Colonic mucosa (tissue), 4 donors: ENCODE measurements at regions not wholly inside any gene's neighbourhood (a gene's known extent, or its start where the extent isn't known, plus 50 kb on each side); places are given as distances from the start of the nearest gene placed in this dataset.

Experiments
- DNase-seq: peaks from one replicate; pipeline ENCODE4 v3.0.0-alpha.2; 2020
- H3K27ac ChIP-seq: fragments of 200-600 bp; one replicate; pipeline ENCODE4 v1.8.0; 2021
- H3K27me3 ChIP-seq: fragments of 200-600 bp; one replicate; pipeline ENCODE4 v1.8.0; 2021
- H3K36me3 ChIP-seq: fragments of 200-600 bp; one replicate; pipeline ENCODE4 v1.8.0; 2021
- H3K4me1 ChIP-seq: fragments of 200-600 bp; one replicate; pipeline ENCODE4 v1.8.0; 2021; ENCODE audit warnings: mild to moderate bottlenecking
- H3K4me3 ChIP-seq: fragments of 200-600 bp; one replicate; pipeline ENCODE4 v1.8.0; 2021
- H3K9ac ChIP-seq, 2 donors: one replicate each; pipeline ENCODE4 v1.7.0; 2013; ENCODE audit warnings: control low read depth in 2 of 2, low read depth in 2 of 2, low read length in 2 of 2
- H3K9me3 ChIP-seq: fragments of 200-600 bp; one replicate; pipeline ENCODE4 v1.8.0; 2021
- intact Hi-C: fragments of 100-400 bp; cut with DNase I; formaldehyde crosslinking; loops from one replicate; pipeline ENCODE4 v1.14.1; 2022
- TF ChIP-seq, protein P1 (sequence below): fragments of 200-600 bp; IDR thresholded peaks from one replicate; pipeline ENCODE4 v1.8.0; 2022; ENCODE audit warnings: antibody characterized with exemption, mild to moderate bottlenecking
- donor health status: healthy.
- donor health status: DM: no; HTN: no; CAD: no.
- donor health status: DM: no; HTN: no; CAD: no.

DNA sequence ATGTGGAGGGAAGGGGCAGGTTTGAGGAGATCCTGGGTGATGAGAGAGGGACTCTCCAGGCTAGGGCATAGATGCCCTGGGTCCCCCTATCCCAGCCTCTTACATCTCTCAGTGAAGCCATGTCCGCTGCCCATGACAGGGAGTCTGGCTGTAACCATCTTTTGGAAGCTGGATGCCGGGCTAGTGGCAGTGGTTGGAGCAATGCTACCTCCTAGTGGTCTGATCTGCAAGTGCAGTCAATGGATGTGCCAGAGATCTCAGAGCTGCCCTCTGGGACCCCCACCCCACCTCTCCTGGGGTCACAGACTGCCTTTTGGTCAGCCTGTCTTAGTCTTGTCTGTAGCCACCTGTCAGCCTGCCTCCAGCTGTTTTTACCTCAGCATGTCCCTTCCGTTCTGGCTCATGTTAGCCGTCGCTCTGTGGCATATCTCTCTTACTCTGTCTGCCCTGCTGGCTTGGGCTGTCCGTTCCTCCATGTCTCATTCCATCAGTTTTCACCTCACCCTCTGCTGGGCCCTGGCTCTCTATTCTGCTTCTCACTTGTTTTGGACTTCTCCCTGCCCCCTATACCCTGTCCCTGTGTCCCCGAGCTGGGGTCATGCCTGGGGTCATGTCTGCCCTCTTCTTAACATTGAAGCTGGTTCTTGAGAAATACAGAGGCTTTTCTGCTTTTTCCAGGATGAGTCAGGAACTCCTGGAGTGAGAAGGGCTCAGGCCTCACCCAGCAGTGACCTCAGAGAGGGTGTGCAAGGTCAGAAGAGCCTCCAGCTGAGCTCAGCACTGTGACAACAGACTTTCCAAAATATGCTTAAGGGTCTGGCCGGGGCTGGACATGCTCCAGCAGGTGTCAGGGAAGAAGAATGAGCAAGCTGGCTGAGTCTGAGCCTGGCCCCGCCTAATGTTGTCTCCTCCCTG lies 52.0 kb upstream of the THY1 start:
- Histone ChIP-seq H3K9me3 (no peaks in the 10 kb centered on the region), H3K4me1 (no peaks in the 10 kb centered on the region), H3K27ac (no peak overlapping the region), H3K27me3 (no peaks in the 10 kb centered on the region), H3K36me3 (no peaks in the 10 kb centered on the region), H3K9ac (no peak overlapping the region), H3K4me3 (no peak overlapping the region)
- DNase-seq, result peak; percentile 59
- TF ChIP-seq, protein P1, sequence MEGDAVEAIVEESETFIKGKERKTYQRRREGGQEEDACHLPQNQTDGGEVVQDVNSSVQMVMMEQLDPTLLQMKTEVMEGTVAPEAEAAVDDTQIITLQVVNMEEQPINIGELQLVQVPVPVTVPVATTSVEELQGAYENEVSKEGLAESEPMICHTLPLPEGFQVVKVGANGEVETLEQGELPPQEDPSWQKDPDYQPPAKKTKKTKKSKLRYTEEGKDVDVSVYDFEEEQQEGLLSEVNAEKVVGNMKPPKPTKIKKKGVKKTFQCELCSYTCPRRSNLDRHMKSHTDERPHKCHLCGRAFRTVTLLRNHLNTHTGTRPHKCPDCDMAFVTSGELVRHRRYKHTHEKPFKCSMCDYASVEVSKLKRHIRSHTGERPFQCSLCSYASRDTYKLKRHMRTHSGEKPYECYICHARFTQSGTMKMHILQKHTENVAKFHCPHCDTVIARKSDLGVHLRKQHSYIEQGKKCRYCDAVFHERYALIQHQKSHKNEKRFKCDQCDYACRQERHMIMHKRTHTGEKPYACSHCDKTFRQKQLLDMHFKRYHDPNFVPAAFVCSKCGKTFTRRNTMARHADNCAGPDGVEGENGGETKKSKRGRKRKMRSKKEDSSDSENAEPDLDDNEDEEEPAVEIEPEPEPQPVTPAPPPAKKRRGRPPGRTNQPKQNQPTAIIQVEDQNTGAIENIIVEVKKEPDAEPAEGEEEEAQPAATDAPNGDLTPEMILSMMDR, result peak; percentile 70
- intact Hi-C loops, result loop anchor here (2.0 kb wide), 1 partner anchor 118 kb away; no protein-coding TSS in a partner anchor

- Histone ChIP-seq H3K36me3 (no peaks in the 10 kb centered on the region), H3K27ac (no peak overlapping the region), H3K9ac (no peak overlapping the region), H3K27me3 (no peaks in the 10 kb centered on the region), H3K4me3 (no peak overlapping the region), H3K9me3 (no peaks in the 10 kb centered on the region), H3K4me1 (no peaks in the 10 kb centered on the region)
- DNase-seq, result no peak
- intact Hi-C loops, result loop anchor here (2.0 kb wide), 1 partner anchor 117 kb away; no protein-coding TSS in a partner anchor
- TF ChIP-seq, protein P1, result no peak
Observed at GRCh38 chr11:119473901-119474681, 51.1 kb upstream of the THY1 start.

- no peaks in the 10 kb centered on the region for H3K27me3 ChIP-seq
- H3K9me3 ChIP-seq, result no peaks in the 10 kb centered on the region
- no peak overlapping the region for H3K27ac ChIP-seq
- DNase-seq, result no peak
- H3K36me3 ChIP-seq, result no peaks in the 10 kb centered on the region
- no peaks in the 10 kb centered on the region for H3K4me1 ChIP-seq
- intact Hi-C loops, result no loop called here
- H3K4me3 ChIP-seq, result no peak overlapping the region
- TF ChIP-seq, protein P1, result no peak
- no peak overlapping the region for H3K9ac ChIP-seq
Observed at GRCh38 chr11:119473226-119473625, 50.3 kb upstream of the THY1 start.

DNA sequence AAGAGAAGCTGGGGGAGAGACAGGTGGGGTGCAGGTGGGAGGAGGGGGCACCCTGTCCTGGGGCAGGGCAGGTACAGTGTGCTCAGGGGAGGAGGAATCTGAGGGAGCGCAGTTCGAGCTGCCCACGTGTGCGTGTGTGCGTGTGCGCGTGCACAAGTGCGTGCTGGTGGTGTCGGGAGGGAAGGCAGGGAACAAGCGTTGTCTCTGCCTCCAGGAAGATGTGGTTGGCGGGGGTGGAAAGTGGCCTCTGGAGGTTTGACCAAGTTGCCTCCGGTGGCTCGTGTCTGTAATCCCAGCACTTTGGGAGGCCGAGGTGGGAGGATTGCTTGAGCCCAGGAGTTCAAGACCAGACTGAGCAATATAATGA lies 49.9 kb upstream of the THY1 start:
- Histone ChIP-seq H3K36me3 (no peaks in the 10 kb centered on the region), H3K27ac (no peak overlapping the region), H3K4me1 (no peaks in the 10 kb centered on the region), H3K27me3 (no peaks in the 10 kb centered on the region), H3K9me3 (no peaks in the 10 kb centered on the region), H3K4me3 (no peak overlapping the region), H3K9ac (no peak overlapping the region)
- TF ChIP-seq, protein P1, result no peak
- intact Hi-C loops, result no loop called here
- no peak for DNase-seq
